ENCODE measurements at regions not wholly inside any gene's neighbourhood (a gene's known extent, or its start where the extent isn't known, plus 50 kb on each side); places are given as distances from the start of the nearest gene placed in this dataset.

- TF ChIP-seq CTCF (IDR thresholded peaks at IDR 0.05), result no peak
Measured at GRCh38 chr10:108375691-108376090, 1211.2 kb upstream of the SORCS1 start.

- TF ChIP-seq CTCF (IDR thresholded peaks at IDR 0.05), result no peak
Measured at GRCh38 chr10:108374991-108375390, 1210.5 kb upstream of the SORCS1 start.

- TF ChIP-seq CTCF (IDR thresholded peaks at IDR 0.05), result no peak
Measured at GRCh38 chr10:108365541-108365940, 1201.0 kb upstream of the SORCS1 start.

DNA sequence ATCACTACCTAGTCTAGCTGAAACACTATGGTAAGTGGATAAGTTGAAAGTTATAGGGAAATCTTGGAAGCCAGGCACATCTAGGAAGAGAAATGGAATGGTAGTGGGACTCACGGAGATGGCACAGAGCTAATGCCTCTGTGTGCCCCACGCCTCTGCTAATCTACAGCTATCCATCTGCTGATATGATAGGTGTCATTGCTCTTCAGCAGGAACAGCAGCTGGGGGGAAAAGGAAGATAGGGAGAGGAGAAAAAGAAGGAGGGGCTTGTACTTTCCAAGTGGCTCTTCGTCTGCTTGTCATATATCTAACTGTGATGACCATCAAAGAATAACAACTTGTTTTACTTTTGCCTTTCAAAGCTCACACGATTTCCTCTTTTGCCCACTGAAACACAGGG is 1199.1 kb upstream of the SORCS1 start:
- no peak for TF ChIP-seq CTCF (IDR thresholded peaks at IDR 0.05)

DNA sequence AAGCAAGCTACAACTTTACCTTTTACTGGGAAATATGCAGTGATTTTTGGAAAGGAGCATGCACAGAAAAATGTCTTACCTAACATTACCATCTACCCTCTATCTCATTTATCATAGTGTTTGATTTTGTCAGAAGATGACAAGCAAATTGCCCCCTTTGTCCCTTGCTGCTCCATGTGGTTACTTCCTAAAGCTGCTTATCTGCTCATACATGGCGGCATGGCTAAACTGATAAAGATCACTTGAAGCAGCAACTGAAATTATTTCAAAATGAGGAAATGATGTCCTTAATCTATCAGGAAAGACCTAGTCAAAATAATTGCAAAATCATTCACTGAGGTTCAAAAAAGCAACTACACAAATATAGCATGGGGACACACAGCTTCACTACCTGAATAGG is 1198.5 kb upstream of the SORCS1 start:
- TF ChIP-seq CTCF (IDR thresholded peaks at IDR 0.05), result no peak

DNA sequence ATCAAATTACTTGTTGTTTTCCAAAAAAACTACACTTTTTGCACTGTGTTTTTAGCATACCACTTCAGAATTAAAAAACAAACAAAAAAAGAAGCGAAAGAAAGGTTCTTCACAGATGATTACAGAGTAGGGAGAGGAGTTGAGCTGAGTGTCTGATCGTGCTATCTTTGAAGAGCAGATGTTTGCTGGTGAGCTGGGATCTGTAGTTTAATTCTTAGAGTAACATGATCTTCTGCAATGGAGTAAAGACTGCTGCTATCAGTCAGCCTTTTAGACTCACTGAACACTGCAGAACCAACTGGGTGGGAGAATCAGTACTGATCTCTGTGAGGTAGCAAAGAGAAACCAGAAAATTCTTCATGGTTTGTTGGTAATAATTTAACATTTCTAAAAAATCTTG is 1197.8 kb upstream of the SORCS1 start:
- no peak for TF ChIP-seq CTCF (IDR thresholded peaks at IDR 0.05)

- no peak for TF ChIP-seq CTCF (IDR thresholded peaks at IDR 0.05)
Measured at GRCh38 chr10:108360187-108360586, 1195.7 kb upstream of the SORCS1 start.

DNA sequence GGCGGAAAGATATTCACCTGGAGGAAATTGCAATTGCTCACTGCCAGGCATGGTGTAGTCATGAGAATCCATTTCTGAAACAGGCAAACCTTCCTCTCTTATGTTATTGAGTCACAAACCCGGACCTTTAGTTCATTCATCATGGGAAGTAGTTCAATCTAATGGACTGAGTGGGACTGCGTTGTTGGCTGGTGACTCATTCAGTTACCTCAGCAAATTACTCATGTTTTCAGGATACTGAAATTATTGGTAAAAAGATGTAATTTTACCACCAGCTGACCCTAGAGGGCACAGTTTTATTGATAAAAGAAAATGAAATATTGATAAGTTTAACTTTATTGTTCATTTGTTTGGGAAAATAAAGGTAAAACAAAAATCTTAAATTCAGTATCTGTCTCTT is 1194.4 kb upstream of the SORCS1 start:
- no peak for TF ChIP-seq CTCF (IDR thresholded peaks at IDR 0.05)
